ENCODE measurements at regions not wholly inside any gene's neighbourhood (a gene's known extent, or its start where the extent isn't known, plus 50 kb on each side); places are given as distances from the start of the nearest gene placed in this dataset.

GRCh38 chr18:78056011-78056410, 806.4 kb downstream of the GALR1 start:
- no peaks in the 10 kb centered on the region for H3K36me3 ChIP-seq
- in situ Hi-C loops (cut with MboI; ENCODE audit: low pct_ligation_motif_present in 1 of 4, low pct_unique_long_range_greater_than_20kb in 1 of 4, low sequenced_read_pairs in 3 of 4), result no loop called here
- TF ChIP-seq EP300 (IDR thresholded peaks at IDR 0.05; ENCODE audit: low read depth) (no peak), CTCF (IDR thresholded peaks at IDR 0.05) (no peak), POLR2AphosphoS5 (IDR thresholded peaks at IDR 0.05) (no peak), POLR2A (IDR thresholded peaks at IDR 0.05) (no peak)
- intact Hi-C loops (cut with DNase I; ENCODE audit: low total_unique reads), result no loop called here
- 64 to 83% methylated on average over 2 of the region's 2 CpGs for WGBS, 2 donors (ENCODE audit: low coverage in 1 of 2)
- no peak overlapping the region for H3K27ac ChIP-seq
- DNase-seq, result no peak
- H3K4me3 ChIP-seq, result no peak overlapping the region
- H3K9me3 ChIP-seq, result no peaks in the 10 kb centered on the region
- H3K4me1 ChIP-seq, result no peaks in the 10 kb centered on the region
- no peaks in the 10 kb centered on the region for H3K27me3 ChIP-seq

- H3K4me3 ChIP-seq, result no peak overlapping the region
- WGBS, 2 donors (ENCODE audit: low coverage in 1 of 2), result 60 to 61% methylated on average over 6 to 12 of the region's 13 CpGs
- H3K36me3 ChIP-seq, result no peaks in the 10 kb centered on the region
- H3K4me1 ChIP-seq, result peaks cover 0 to 4% (median 0%) of the 10 kb centered on the region in 4 donors
- peaks cover 0 to 3% of the 10 kb centered on the region in 2 donors for H3K9me3 ChIP-seq
- TF ChIP-seq EP300 (IDR thresholded peaks at IDR 0.05; ENCODE audit: low read depth) (no peak), CTCF (IDR thresholded peaks at IDR 0.05) (no peak), POLR2AphosphoS5 (IDR thresholded peaks at IDR 0.05) (peak in 2 of 3 donors; percentile 37)
- DNase-seq, result peak; percentile 11
- in situ Hi-C loops (cut with MboI; ENCODE audit: low pct_ligation_motif_present in 1 of 4, low pct_unique_long_range_greater_than_20kb in 1 of 4, low sequenced_read_pairs in 3 of 4), result no loop called here
- peak overlapping the region in 1 of 4 donors; percentile 34 for H3K27ac ChIP-seq
- intact Hi-C loops (cut with DNase I; ENCODE audit: low total_unique reads), result no loop called here
- no peaks in the 10 kb centered on the region for H3K27me3 ChIP-seq
Observed at GRCh38 chr18:78069784-78070664, 820.4 kb downstream of the GALR1 start.

- Histone ChIP-seq H3K27ac (no peak overlapping the region), H3K4me3 (no peak overlapping the region), H3K9me3 (peaks cover 0 to 3% of the 10 kb centered on the region in 2 donors), H3K36me3 (no peaks in the 10 kb centered on the region), H3K27me3 (no peaks in the 10 kb centered on the region), H3K4me1 (peaks cover 0 to 4% (median 0%) of the 10 kb centered on the region in 4 donors)
- TF ChIP-seq EP300 (IDR thresholded peaks at IDR 0.05; ENCODE audit: low read depth) (no peak), POLR2AphosphoS5 (IDR thresholded peaks at IDR 0.05) (no peak), CTCF (IDR thresholded peaks at IDR 0.05) (no peak), POLR2A (IDR thresholded peaks at IDR 0.05) (no peak)
- WGBS, 2 donors (ENCODE audit: low coverage in 1 of 2), result 83 to 93% methylated on average over 9 to 19 of the region's 19 CpGs
- in situ Hi-C loops (cut with MboI; ENCODE audit: low pct_ligation_motif_present in 1 of 4, low pct_unique_long_range_greater_than_20kb in 1 of 4, low sequenced_read_pairs in 3 of 4) (no loop called here), intact Hi-C loops (cut with DNase I; ENCODE audit: low total_unique reads) (no loop called here)
- DNase-seq, result no peak
Observed at GRCh38 chr18:78071166-78071710, 821.6 kb downstream of the GALR1 start.

- in situ Hi-C loops (cut with MboI; ENCODE audit: low pct_ligation_motif_present in 1 of 4, low pct_unique_long_range_greater_than_20kb in 1 of 4, low sequenced_read_pairs in 3 of 4) (no loop called here), intact Hi-C loops (cut with DNase I; ENCODE audit: low total_unique reads) (no loop called here)
- no peaks in the 10 kb centered on the region for H3K36me3 ChIP-seq
- peaks cover 0 to 4% (median 0%) of the 10 kb centered on the region in 4 donors for H3K4me1 ChIP-seq
- TF ChIP-seq CTCF (IDR thresholded peaks at IDR 0.05), result no peak
- TF ChIP-seq POLR2AphosphoS5 (IDR thresholded peaks at IDR 0.05), result no peak
- TF ChIP-seq POLR2A (IDR thresholded peaks at IDR 0.05), result no peak
- no peak for TF ChIP-seq EP300 (IDR thresholded peaks at IDR 0.05; ENCODE audit: low read depth)
- DNase-seq, result no peak
- H3K9me3 ChIP-seq, result peaks cover 0 to 3% of the 10 kb centered on the region in 2 donors
- H3K27me3 ChIP-seq, result no peaks in the 10 kb centered on the region
- H3K4me3 ChIP-seq, result no peak overlapping the region
- 69 to 80% methylated on average over 3 of the region's 3 CpGs for WGBS, 2 donors (ENCODE audit: low coverage in 1 of 2)
- H3K27ac ChIP-seq, result no peak overlapping the region
Observed at GRCh38 chr18:78071776-78072175, 822.1 kb downstream of the GALR1 start.
